PC-9 (cell line): ENCODE measurements at regions not wholly inside any gene's neighbourhood (a gene's known extent, or its start where the extent isn't known, plus 50 kb on each side); places are given as distances from the start of the nearest gene placed in this dataset.

ENCODE experiments used
- BruUV-seq: library from RNA; stranded (reverse); fragments of 400-500 nt; replicated peaks from 2 replicates; lab custom pipeline; 2021; lab: Mats Ljungman, UMichigan
- CTCF ChIA-PET: fragments of 300-600 bp; sonication (Branson Sonifier 250); formaldehyde crosslinking; loops from one replicate; lab custom pipeline; 2022; ENCODE audit warnings: antibody characterized with exemption; lab: Charles Lee
- POLR2A ChIA-PET: fragments of 300-600 bp; sonication (Branson Sonifier 250); formaldehyde crosslinking; loops from one replicate; lab custom pipeline; 2022; ENCODE audit warnings: antibody characterized with exemption; ENCODE audit not compliant: unreplicated experiment; lab: Charles Lee
- DNase-seq, 2 experiments: peaks; one replicate each; pipeline versions ENCODE4 v3.0.0 to v3.0.0-alpha.2; 2015 to 2022; ENCODE audit warnings: mixed read lengths in 1 of 2
- H2AFZ ChIP-seq: fragments of 200-600 bp; sonication (generic); 2 replicates; pipeline ENCODE4 v1.8.1; 2017; ENCODE audit warnings: antibody characterized with exemption
- H3F3A ChIP-seq: fragments of 200-600 bp; sonication (generic); 2 replicates; pipeline ENCODE4 v1.8.1; 2017; ENCODE audit warnings: antibody characterized with exemption, mild to moderate bottlenecking, low read depth; ENCODE audit not compliant: insufficient read depth
- H3K27ac ChIP-seq: fragments of 200-600 bp; sonication (generic); 2 replicates; pipeline ENCODE4 v1.6.1; 2016; ENCODE audit warnings: mixed run types
- H3K27me3 ChIP-seq: fragments of 200-600 bp; sonication (generic); 2 replicates; pipeline ENCODE4 v1.6.1; 2016; ENCODE audit warnings: low read depth, mixed run types; ENCODE audit not compliant: insufficient read depth
- H3K36me3 ChIP-seq: fragments of 200-600 bp; sonication (generic); 2 replicates; pipeline ENCODE4 v1.6.1; 2016; ENCODE audit warnings: low read depth, mixed run types
- H3K4me1 ChIP-seq: fragments of 200-600 bp; sonication (generic); replicated peaks from 2 replicates; pipeline ENCODE4 v1.6.1; 2016; ENCODE audit warnings: mixed run types; ENCODE audit not compliant: insufficient read depth
- H3K4me2 ChIP-seq: fragments of 200-600 bp; sonication (generic); 2 replicates; pipeline ENCODE4 v1.6.1; 2017; ENCODE audit warnings: mixed run types
- H3K4me3 ChIP-seq: fragments of 200-600 bp; sonication (generic); 2 replicates; pipeline ENCODE4 v1.6.1; 2016; ENCODE audit warnings: mixed run types
- H3K79me2 ChIP-seq: fragments of 200-600 bp; sonication (generic); 2 replicates; pipeline ENCODE4 v1.6.1; 2017; ENCODE audit warnings: low read depth, mixed run types
- H3K9me2 ChIP-seq: fragments of 200-600 bp; sonication (generic); 2 replicates; pipeline ENCODE4 v1.8.1; 2017; ENCODE audit warnings: mild to moderate bottlenecking; ENCODE audit not compliant: insufficient read depth
- H3K9me3 ChIP-seq: fragments of 200-600 bp; sonication (generic); 2 replicates; pipeline ENCODE4 v1.8.1; 2016; ENCODE audit warnings: low read depth; ENCODE audit not compliant: insufficient read depth
- H4K20me1 ChIP-seq: fragments of 200-600 bp; sonication (generic); 2 replicates; pipeline ENCODE4 v1.8.1; 2017; ENCODE audit not compliant: insufficient read depth
- CTCF ChIP-seq: fragments of 200-600 bp; sonication (generic); conservative IDR thresholded peaks from 2 replicates; pipeline ENCODE4 v1.6.1; 2017; ENCODE audit warnings: mixed run types, antibody characterized with exemption, mild to moderate bottlenecking, moderate library complexity
- EZH2 ChIP-seq: fragments of 200-600 bp; sonication (generic); IDR thresholded peaks from 2 replicates; pipeline ENCODE4 v1.8.0; 2017; ENCODE audit warnings: antibody characterized with exemption, low read depth
- intact Hi-C: fragments of 100-400 bp; cut with micrococcal nuclease; formaldehyde crosslinking; loops from one replicate; pipeline ENCODE4 v1.10.0; 2022; ENCODE audit not compliant: unreplicated experiment

GRCh38 chr6:74289884-74290283 lies 593.9 kb downstream of the CD109 start:
- Histone ChIP-seq H3K79me2 (no peaks in the 10 kb centered on the region), H3K4me3 (no peak overlapping the region), H3K9me3 (no peaks in the 10 kb centered on the region), H3K27me3 (no peaks in the 10 kb centered on the region), H4K20me1 (no peaks in the 10 kb centered on the region), H3K36me3 (no peaks in the 10 kb centered on the region), H2AFZ (no peak overlapping the region), H3K4me2 (no peak overlapping the region), H3K9me2 (no peaks in the 10 kb centered on the region), H3K27ac (no peak overlapping the region), H3F3A (no peaks in the 10 kb centered on the region), H3K4me1 (no peaks in the 10 kb centered on the region)
- CTCF ChIA-PET = no interaction called here
- TF ChIP-seq EZH2 (no peak), CTCF (no peak)
- DNase-seq = no peak
- POLR2A ChIA-PET = no interaction called here
- no TSS peak for BruUV-seq
- intact Hi-C loops = no loop called here

- Histone ChIP-seq H3K4me1 (no peaks in the 10 kb centered on the region), H2AFZ (no peak overlapping the region), H3K27ac (no peak overlapping the region), H3F3A (no peaks in the 10 kb centered on the region), H3K4me3 (no peak overlapping the region), H3K9me3 (no peaks in the 10 kb centered on the region), H3K36me3 (no peaks in the 10 kb centered on the region), H4K20me1 (no peaks in the 10 kb centered on the region), H3K79me2 (no peaks in the 10 kb centered on the region), H3K4me2 (no peak overlapping the region), H3K27me3 (no peaks in the 10 kb centered on the region), H3K9me2 (no peaks in the 10 kb centered on the region)
- no peak for TF ChIP-seq CTCF
- no peak for TF ChIP-seq EZH2
- intact Hi-C loops = no loop called here
- BruUV-seq = no TSS peak
- DNase-seq = no peak
- ChIA-PET CTCF (no interaction called here), POLR2A (no interaction called here)
These were observed 591.9 kb downstream of the CD109 start for GRCh38 chr6:74287932-74288331.

GRCh38 chr6:74287441-74287840 lies 591.4 kb downstream of the CD109 start:
- Histone ChIP-seq H2AFZ (no peak overlapping the region), H3K9me2 (no peaks in the 10 kb centered on the region), H4K20me1 (no peaks in the 10 kb centered on the region), H3K27me3 (no peaks in the 10 kb centered on the region), H3F3A (no peaks in the 10 kb centered on the region), H3K4me3 (no peak overlapping the region), H3K27ac (no peak overlapping the region), H3K9me3 (no peaks in the 10 kb centered on the region), H3K4me2 (no peak overlapping the region), H3K79me2 (no peaks in the 10 kb centered on the region), H3K4me1 (no peaks in the 10 kb centered on the region), H3K36me3 (no peaks in the 10 kb centered on the region)
- BruUV-seq = no TSS peak
- ChIA-PET POLR2A (no interaction called here), CTCF (no interaction called here)
- DNase-seq = no peak
- intact Hi-C loops = no loop called here
- no peak for TF ChIP-seq CTCF
- TF ChIP-seq EZH2 = no peak
